Hematopoietic multipotent progenitor cell (in vitro differentiated cells): ENCODE measurements at regions not wholly inside any gene's neighbourhood (a gene's known extent, or its start where the extent isn't known, plus 50 kb on each side); places are given as distances from the start of the nearest gene placed in this dataset.
A peak's percentile ranks its signal among the peaks of the same experiment; 100 is the strongest.

Experiments used
- DNase-seq, 3 donors: peaks; one replicate each; pipeline ENCODE4 v3.0.0-alpha.2; 2011 to 2015; ENCODE audit warnings: low read depth in 2 of 3, low spot score in 2 of 3

GRCh38 chr5:68554571-68555279 lies 339.2 kb downstream of the PIK3R1 start:
- DNase-seq: no peak

DNA sequence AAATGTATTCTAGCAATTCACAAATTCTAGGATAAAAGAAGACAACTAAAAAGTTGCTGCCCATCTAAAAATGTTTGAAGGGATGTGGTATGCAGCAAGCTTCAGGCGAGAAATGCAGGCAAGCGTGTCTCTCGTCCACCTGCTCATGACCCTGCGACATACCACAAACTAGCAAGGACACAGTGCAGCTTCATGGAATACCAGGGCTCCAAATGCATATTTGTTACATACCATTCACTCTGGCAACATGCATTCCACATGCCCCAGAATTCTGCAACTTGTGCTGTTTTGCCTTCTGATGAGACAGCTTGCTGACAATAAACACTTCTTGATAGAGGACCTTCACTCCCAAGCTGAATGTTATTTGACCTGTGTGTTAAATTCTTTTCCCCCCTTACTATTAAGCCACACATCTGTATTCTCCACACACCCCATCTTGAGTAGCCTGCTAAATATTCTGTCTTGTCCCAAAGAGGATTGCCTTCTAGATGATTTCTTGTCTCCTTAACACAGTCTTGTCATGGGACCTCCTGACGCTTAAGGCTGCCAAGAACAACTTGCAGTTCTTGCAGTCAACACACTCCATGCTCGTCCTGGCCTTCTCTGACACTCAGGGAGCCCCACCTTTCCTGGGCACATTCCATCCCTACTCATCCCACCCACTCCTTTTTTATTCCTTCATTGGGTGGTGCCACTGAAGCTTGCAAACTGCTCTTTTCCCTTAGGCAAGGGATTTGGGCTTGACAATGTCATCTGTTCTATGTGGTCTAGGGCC lies 340.5 kb downstream of the PIK3R1 start:
- no peak for DNase-seq

DNA sequence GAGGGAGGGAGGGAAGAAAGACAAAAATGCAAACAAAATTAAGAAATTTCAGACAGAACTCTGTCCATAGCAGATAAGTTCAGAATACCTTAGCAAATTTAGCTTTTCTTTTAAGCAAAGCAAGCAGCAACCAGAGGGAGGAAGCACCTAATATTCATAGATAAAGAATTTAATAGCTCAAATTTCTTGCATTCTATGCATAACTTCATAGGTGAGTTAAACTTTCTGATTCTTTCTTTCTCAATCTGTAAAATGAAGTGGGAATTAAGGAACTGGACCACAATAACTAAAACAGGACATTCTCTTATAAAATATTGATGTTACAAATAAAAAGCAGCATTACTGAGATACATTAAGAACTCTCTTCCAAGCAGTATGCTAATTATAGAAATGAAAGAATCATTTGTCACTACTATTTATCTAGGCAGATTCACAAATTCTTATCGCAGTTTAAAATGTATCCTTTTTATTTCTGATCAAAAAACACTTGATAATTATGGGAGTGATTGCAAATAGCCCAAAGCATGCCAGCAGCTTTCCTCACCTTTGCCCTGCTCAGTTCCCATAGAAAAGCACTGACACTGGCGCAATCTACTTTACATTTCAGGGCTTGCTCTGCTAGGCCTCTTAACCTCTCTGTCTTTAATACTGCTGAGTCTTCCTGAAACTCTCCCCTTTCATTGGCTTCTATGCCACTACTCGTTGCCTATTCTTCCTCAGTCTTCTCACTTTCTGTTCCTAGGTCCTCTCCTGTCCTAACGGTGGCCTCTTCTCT lies 341.8 kb downstream of the PIK3R1 start:
- no peak for DNase-seq

GRCh38 chr5:68562308-68562707 lies 346.8 kb downstream of the PIK3R1 start:
- DNase-seq: no peak

DNA sequence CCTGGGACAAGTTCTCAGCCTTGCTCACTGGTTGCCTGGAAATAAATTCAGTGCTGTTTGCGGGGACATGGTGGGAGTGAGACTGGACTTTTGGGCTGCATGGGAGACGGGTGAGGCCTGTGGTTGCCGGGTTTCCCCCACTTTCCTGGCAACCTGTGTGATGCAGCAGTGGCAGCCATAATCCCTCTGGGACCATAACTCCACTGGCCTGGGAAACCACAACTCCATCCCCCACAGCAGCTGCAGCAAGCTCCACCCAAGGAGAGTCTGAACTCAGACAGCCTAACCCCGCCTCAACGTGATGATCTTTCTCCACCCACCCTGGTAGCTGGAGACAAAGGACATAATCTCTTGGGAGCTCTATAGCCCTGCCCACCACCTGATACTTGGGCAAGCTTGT lies 349.9 kb downstream of the PIK3R1 start:
- peak in 1 of 3 donors; percentile 4 for DNase-seq

GRCh38 chr5:68576805-68577204 lies 361.2 kb downstream of the PIK3R1 start:
- DNase-seq: no peak

- no peak for DNase-seq
Measured at GRCh38 chr5:68582284-68582683, 366.7 kb downstream of the PIK3R1 start.

- DNase-seq: no peak
Measured at GRCh38 chr5:68587171-68587570, 371.6 kb downstream of the PIK3R1 start.

GRCh38 chr5:68591850-68592249 lies 376.3 kb downstream of the PIK3R1 start:
- DNase-seq: no peak

GRCh38 chr5:68592351-68592750 lies 376.8 kb downstream of the PIK3R1 start:
- no peak for DNase-seq

DNA sequence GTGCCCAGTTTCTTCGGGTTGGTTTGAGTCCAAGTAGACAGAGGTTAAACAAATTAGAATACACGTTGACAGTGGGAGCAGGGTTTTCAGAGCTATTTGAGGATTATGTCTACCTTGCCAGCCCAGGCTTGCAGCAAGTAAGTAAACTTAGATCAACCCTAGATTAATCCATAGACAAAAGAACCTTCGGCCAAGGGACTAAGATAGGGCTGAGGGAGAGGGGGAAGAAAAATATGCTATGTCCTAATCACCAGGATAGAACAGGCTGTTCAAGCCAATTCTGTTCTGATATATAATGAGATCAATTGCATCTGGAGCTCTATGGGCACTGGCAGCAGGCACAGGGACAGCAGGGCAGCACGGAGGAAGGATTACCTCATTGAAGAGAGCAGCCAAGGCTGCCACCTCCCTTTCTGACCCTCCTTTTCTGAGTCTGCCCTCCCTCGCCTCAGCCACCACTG lies 377.7 kb downstream of the PIK3R1 start:
- DNase-seq: no peak

DNA sequence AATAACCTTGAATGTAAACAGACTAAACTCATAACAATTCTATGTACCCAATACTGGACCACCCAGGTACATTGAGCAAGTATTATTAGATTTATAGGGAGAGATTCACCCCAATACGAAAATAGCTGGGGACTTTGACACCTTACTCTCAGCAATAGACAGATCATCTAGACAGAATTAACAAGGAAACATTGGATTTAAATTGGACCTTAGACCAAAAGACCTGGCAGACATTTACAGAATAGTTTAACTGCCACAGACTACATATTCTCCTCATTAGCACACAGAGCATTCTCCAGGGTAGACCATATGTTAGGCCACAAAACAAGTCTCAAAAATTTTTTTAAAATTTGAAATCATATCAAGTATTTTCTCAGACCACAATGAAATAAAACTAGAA lies 397.4 kb downstream of the PIK3R1 start:
- no peak for DNase-seq

DNA sequence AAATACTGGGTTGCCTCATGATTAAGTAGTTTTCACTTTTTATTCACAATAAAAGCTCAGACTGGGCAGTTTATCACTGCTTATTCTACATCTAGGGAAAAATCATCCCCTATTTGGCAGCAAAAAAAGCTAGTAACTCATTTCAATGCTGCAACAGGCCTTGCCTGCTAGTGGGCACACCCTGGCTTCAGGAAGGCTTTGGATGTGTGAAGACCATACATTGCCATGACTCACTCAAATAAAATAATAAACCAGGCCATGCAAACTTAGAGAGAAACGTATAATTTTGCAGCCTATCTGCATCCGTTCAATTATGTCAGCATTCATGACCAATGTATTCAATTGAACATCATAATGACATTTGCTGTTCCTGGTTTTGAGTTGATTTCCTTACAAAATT lies 402.9 kb downstream of the PIK3R1 start:
- no peak for DNase-seq

DNA sequence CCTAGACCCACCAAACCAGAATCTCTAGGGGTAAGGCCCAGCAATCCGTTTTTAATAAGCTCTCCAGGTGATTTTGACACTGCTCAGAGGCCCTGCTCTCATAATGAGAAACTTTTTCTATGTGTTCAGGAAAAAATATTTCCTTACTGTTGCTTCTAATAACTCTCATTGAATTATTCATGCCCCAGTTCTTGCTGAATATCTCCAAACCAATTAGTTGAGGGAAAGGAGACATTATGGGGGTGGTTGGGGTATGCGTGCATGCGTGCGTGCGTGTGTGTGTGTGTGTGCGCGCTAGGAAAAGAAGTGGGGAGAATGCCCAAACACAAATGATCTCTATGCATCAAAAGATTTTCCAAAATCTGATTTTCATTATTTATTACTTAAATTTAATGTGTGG lies 411.4 kb downstream of the PIK3R1 start:
- no peak for DNase-seq

- DNase-seq: no peak
Measured at GRCh38 chr5:68628082-68628814, 412.7 kb downstream of the PIK3R1 start.

DNA sequence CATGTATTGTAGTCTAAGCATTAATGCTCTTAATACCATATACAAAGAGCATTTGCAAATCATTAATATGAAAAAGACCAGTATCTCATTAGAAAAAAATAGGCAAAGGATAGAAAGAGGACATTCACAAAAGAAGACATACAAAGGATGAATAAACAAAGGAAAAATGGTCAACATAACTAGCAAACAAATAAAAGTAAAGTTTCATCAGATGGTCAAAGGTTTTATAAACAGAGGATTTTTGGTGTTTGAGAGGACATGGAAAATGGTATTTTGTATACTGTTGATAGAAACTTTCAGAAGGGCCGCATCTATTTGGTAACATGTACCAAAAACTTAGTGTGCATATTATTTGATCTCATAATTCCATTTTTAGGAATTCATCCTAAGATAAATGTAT lies 414.8 kb downstream of the PIK3R1 start:
- no peak for DNase-seq

DNA sequence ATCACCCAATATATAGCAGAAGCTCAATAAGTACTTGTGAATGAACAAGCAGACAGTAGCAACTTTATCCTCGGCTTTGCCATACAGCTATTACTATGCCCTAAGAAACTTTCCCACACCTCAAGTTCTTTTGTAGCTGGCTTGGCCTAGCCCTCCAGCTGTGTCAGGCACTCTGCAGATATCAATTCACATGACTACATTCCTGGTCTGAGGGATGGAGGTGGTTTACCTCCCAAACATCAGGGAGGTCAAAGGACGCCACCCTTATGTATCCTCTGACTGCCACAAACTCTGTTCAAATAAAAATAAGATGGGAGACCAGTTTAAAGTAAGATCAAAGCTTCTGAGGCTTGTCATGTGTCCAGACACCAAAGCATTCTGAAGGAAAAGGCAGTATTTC lies 416.3 kb downstream of the PIK3R1 start:
- no peak for DNase-seq

DNA sequence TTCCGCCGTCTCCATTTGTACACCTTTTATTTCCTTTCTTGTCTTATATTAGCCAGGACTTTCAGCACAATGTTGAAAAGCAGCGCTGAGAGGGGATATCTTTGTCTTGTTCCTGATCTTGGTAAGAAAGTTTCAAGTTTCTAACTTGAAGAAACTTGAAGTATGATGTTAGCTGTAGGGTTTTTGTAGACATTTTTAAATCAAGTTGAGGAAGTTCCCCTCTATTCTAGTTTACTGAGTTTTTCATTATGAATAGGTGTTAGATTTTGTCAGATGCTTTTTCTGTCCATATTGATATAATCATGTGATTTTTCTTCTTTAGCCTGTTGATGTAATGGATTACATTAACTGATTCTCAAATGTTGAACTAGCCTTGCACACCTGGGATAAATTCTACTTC lies 425.7 kb downstream of the PIK3R1 start:
- DNase-seq: no peak

- DNase-seq: no peak
Measured at GRCh38 chr5:68643064-68643463, 427.5 kb downstream of the PIK3R1 start.

- DNase-seq: no peak
Measured at GRCh38 chr5:68644971-68645370, 429.4 kb downstream of the PIK3R1 start.

DNA sequence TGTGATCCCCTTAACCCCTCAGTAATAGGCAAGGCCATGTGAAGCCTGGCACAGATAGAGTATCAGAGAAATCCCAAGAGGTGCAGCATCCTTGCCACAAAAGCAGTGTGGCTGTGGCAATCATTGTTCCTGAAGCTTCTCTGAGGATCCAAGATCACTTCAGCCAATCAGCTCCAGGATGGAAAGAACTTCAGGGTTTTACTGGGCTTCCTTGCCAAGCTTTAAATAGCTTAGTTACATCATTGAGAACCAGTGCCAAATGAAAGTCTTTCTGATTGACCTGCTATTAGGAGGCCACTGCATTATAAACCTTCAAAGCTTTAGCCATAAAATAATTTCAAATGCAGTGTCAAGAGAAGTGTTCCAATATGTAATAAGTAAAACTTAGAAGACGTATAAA lies 430.6 kb downstream of the PIK3R1 start:
- no peak for DNase-seq
